Activated naive CD4-positive, alpha-beta T cell treated with anti-CD3 and anti-CD28 coated beads, Interleukin-2, amount 50 U/mL, for 24 hours (primary cell): ENCODE measurements at regions not wholly inside any gene's neighbourhood (a gene's known extent, or its start where the extent isn't known, plus 50 kb on each side); places are given as distances from the start of the nearest gene placed in this dataset.
"Not testable (repeated sequence)": the region's sequence is repeated elsewhere in the genome, so short reads cannot be mapped to it uniquely, and the experiment has no call there.

Experiments
- H3K27ac Mint-ChIP-seq: one replicate; pipeline ENCODE4 v1.8.0; 2021; ENCODE audit warnings: mild to moderate bottlenecking, mixed read lengths
- H3K27me3 Mint-ChIP-seq: one replicate; pipeline ENCODE4 v1.8.0; 2021; ENCODE audit warnings: mixed read lengths
- H3K36me3 Mint-ChIP-seq: one replicate; pipeline ENCODE4 v1.8.0; 2021; ENCODE audit warnings: mixed read lengths
- H3K4me1 Mint-ChIP-seq: one replicate; pipeline ENCODE4 v1.8.0; 2021; ENCODE audit warnings: mixed read lengths
- H3K4me3 Mint-ChIP-seq: one replicate; pipeline ENCODE4 v1.8.0; 2021; ENCODE audit warnings: mild to moderate bottlenecking, mixed read lengths
- H3K9me3 Mint-ChIP-seq: one replicate; pipeline ENCODE4 v1.8.0; 2021; ENCODE audit warnings: mixed read lengths

DNA sequence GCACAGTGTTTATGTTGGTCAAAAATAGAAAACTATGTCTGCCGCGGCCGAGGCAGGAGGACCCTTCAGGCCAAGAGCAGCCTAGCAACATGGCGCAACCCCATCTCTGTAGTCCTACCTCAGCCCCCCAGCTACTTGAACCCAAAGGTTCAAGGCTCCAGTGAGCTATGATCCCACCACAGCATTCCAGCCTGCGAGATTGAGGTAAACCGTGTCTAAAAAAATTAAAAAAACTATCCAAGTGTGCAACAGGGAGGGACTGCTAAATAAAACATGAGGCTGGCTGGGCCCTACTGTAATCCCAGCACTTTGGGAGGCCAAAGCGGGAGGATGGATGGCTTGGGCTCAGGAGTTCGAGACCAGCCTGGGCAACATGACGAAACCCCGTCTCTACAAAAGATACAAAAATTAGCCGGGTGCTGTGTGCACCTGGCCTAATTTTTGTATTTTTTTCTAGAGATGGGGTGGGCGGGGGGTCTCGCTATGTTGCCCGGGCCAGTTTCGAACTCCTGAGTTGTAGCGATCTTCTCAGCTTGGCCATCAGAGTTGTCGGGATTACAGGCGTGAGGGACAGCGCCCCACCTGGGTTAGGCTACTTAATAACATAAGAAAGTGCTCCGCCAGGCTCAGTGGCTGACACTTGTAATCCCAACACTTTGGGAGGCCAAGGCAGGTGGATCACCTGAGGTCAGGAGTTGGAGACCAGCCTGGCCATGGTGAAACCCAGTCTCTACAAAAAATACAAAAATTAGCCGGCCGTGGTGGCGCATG, 309.4 kb downstream of the ZNF37A start:
- not testable (repeated sequence) for H3K27me3 Mint-ChIP-seq, H3K4me1 Mint-ChIP-seq, H3K36me3 Mint-ChIP-seq, H3K9me3 Mint-ChIP-seq
- Mint-ChIP-seq H3K4me3 (peak overlapping the region; percentile 89), H3K27ac (peak overlapping the region; percentile 95)

DNA sequence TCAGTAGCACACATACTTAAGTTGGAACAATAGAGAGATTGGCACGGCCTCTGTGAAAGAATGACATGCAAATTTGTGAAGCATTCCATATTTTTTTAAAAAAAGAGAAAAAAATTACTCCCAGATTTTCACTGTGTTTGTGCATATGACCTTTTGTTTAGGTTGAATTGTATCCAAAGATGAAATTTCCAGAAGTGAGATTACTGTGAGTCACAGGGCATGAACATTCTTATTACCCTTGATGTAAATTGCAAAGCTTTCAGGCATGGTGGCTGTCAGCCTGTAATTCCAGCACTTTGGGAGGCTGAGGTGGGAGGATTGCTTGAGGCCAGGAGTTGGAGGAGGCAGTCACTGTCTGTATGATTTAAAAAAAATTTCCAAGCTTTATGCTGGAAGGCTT, 329.5 kb downstream of the ZNF37A start:
- not testable (repeated sequence) for H3K9me3 Mint-ChIP-seq, H3K36me3 Mint-ChIP-seq, H3K4me1 Mint-ChIP-seq, H3K27ac Mint-ChIP-seq, H3K27me3 Mint-ChIP-seq, H3K4me3 Mint-ChIP-seq

DNA sequence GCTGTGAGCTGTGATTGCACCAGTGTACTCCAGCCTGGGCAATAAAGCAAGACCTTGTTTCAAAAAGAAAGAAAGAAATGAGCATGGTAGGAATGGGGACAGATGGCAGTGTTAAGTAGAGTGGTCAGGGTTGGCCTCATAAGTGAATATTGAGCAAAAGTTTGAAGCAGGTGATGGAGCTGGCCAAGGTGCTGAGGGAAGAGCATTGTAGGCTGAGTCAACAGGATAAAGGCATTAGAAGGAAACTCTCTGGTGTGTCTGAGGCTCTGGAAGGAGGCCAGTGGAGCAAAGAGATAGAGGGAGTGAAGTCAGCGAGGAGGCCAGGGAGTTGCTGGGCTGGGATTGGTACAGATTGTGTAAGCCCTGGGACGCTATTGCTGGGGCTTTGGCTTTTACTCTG, 336.1 kb downstream of the ZNF37A start:
- not testable (repeated sequence) for H3K36me3 Mint-ChIP-seq, H3K4me3 Mint-ChIP-seq, H3K27ac Mint-ChIP-seq, H3K27me3 Mint-ChIP-seq, H3K4me1 Mint-ChIP-seq, H3K9me3 Mint-ChIP-seq

DNA sequence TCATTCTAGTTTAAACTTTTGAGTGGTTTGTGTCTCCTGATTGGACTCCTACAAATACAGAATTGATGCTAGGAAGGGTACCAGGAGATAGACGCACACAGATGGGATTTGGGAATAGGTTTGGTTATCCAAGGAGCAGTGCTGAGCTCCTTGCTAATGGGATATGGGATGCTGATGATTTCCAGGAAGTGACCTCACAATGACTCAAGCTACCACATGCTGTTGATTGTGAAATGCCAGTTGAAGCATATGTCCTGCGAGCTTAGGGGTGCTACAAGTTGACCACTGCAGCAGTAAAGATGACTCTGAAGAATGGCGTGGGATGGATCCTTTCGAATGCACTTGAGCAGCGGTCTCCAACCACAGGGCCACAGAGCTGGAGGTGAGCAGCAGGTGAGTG, 343.2 kb downstream of the ZNF37A start:
- H3K27me3 Mint-ChIP-seq, H3K4me3 Mint-ChIP-seq, H3K4me1 Mint-ChIP-seq, H3K9me3 Mint-ChIP-seq, H3K36me3 Mint-ChIP-seq, H3K27ac Mint-ChIP-seq: not testable (repeated sequence)

DNA sequence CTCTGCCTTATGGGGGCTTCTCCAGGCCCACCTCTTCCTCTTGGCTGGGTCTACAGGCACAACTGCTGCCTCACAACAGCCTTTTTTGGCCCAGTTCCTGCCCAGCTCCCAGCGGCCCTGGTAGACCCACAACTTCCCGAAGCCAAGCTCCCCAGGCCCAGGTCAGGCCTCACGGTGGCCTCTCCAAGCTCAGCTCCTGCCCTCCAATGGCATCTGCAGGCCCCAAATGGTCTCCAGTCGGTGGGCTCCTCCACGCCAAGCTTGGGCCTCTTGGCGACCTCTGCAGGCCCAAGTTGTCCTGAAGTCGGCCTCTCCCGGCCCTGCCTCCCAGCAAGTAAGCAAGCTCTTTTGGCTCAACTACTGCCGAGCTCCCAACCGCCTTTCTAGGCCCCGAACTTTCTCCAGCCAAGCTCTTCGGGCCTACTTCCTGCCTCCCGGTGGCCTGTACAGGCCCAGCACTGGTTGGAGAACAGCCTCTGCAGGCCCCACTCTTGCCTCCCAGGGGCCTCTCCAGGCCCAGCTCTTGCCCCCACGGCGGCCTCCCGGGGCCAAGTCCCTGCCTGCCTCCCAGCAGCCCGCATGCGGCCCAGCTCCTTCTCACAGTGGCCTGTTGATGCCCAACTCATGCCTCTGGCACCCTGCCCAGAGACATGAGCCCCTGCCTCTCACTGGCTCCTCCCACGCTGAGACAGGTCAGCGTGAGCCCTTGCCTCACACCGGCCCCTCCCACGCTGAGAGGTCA, 354.6 kb downstream of the ZNF37A start:
- not testable (repeated sequence) for H3K27me3 Mint-ChIP-seq, H3K36me3 Mint-ChIP-seq, H3K9me3 Mint-ChIP-seq, H3K4me1 Mint-ChIP-seq, H3K27ac Mint-ChIP-seq, H3K4me3 Mint-ChIP-seq

DNA sequence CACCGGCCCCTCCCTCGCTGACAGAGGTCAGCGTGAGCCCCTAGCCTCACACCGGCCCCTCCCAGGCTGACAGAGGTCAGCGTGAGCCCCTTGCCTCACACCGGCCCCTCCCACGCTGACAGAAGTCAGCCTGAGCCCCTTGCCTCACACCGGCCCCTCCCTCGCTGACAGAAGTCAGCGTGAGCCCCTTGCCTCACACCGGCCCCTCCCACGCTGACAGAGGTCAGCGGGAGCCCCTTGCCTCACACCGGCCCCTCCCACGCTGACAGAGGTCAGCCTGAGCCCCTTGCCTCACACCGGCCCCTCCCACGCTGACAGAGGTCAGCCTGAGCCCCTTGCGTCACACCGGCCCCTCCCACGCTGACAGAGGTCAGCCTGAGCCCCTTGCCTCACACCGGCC, 355.5 kb downstream of the ZNF37A start:
- not testable (repeated sequence) for H3K4me3 Mint-ChIP-seq, H3K27me3 Mint-ChIP-seq, H3K27ac Mint-ChIP-seq, H3K4me1 Mint-ChIP-seq, H3K9me3 Mint-ChIP-seq, H3K36me3 Mint-ChIP-seq

DNA sequence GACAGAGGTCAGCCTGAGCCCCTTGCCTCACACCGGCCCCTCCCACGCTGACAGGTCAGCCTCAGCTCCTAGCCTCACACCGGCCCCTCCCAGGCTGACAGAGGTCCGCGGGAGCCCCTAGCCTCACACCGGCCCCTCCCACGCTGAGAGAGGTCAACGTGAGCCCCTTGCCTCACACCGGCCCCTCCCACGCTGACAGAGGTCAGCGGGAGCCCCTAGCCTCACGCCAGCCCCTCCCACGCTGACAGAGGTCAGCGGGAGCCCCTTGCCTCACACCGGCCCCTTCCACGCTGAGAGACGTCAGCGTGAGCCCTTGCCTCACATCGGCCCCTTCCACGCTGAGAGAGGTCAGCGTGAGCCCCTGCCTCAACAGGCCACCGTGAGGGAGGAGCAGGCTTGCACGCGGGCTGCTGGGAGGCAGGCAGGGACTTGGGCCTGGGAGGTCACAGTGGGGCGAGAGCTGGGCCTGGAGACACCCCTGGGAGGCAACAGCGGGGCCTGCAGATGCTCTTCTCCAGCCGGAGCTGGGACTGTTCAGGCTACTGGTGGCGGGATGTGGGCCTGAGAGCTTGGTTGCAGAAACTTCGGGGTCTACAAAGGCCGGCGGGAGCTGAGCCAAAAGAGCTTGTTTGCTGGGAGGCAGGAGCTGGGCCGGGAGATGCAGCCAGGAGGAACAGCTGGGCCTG, 356.4 kb downstream of the ZNF37A start:
- not testable (repeated sequence) for H3K36me3 Mint-ChIP-seq, H3K9me3 Mint-ChIP-seq, H3K27me3 Mint-ChIP-seq, H3K4me3 Mint-ChIP-seq, H3K27ac Mint-ChIP-seq, H3K4me1 Mint-ChIP-seq

DNA sequence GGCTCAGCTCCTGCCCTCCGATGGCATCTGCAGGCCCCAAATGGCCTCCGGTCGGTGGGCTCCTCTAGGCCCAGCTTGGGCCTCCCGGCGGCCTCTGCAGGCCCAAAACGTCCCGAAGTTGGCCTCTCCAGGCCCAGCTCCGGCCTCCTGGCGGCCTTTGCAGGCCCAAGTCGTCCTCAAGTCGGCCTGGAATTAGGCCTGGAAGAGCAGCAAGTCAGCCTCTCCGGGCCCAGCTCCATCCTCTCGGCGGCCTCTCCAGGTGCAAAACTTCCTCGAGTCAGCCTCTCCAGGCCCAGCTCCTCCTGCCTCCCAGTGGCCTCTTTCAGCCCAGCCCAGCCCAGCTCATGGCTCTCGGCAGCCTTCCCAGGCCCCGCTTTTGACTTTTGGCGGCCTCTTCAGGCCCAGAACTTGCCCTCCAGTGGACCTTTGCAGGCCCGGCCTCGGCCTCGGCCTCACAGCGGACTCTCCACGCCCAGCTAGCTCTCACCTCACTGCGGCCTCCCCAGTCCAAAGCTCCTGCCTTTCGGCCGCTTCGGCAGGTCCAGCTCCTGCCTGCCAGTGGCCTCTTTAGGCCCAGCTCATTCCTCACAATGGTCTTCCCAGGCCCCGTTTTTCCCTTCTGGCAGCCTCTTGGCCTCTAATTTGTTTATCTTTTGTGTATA, 357.3 kb downstream of the ZNF37A start:
- H3K27ac Mint-ChIP-seq, H3K27me3 Mint-ChIP-seq, H3K9me3 Mint-ChIP-seq, H3K4me1 Mint-ChIP-seq, H3K4me3 Mint-ChIP-seq, H3K36me3 Mint-ChIP-seq: not testable (repeated sequence)
